IMR-90 (cell line): ENCODE measurements at regions not wholly inside any gene's neighbourhood (a gene's known extent, or its start where the extent isn't known, plus 50 kb on each side); places are given as distances from the start of the nearest gene placed in this dataset.
A peak's percentile ranks its signal among the peaks of the same experiment; 100 is the strongest.

Experiments
- ATAC-seq: fragments of 200-7000 bp; cut with Tn5 transposase; 2 replicates; pipeline ENCODE4 v1.9.1; 2020; ENCODE audit warnings: low read depth, mild to moderate bottlenecking, moderate library complexity
- BruUV-seq: library from RNA; stranded (reverse); fragments of 400-500 nt; replicated peaks from 2 replicates; lab custom pipeline; 2021; lab: Mats Ljungman, UMichigan
- CTCF ChIA-PET: fragments of 300-600 bp; formaldehyde crosslinking; extraction: SDS; loops from one replicate; lab custom pipeline; 2021; ENCODE audit warnings: antibody characterized with exemption; lab: Yijun Ruan, JAX
- POLR2A ChIA-PET: fragments of 300-600 bp; sonication (Branson Sonifier 250); formaldehyde crosslinking; loops from one replicate; lab custom pipeline; 2022; ENCODE audit warnings: antibody characterized with exemption; ENCODE audit not compliant: unreplicated experiment; lab: Charles Lee
- DNase-seq: peaks from one replicate; pipeline ENCODE4 v3.0.0; 2013
- H2AFZ ChIP-seq: replicated peaks from 2 replicates; pipeline ENCODE3; 2013; ENCODE audit warnings: low read length, mild to moderate bottlenecking; ENCODE audit not compliant: poor library complexity
- H2AK5ac ChIP-seq: 2 replicates; pipeline ENCODE4 v1.6.1; 2013; ENCODE audit warnings: low read depth, low read length, inconsistent platforms
- H2AK9ac ChIP-seq: replicated peaks from 2 replicates; pipeline ENCODE3; 2013; ENCODE audit warnings: mild to moderate bottlenecking, low read depth, low read length, moderate library complexity; ENCODE audit not compliant: poor library complexity
- H2BK120ac ChIP-seq: 2 replicates; pipeline ENCODE4 v1.6.1; 2013; ENCODE audit warnings: low read depth, low read length, inconsistent platforms
- H2BK15ac ChIP-seq: 3 replicates; pipeline ENCODE4 v1.6.1; 2013; ENCODE audit warnings: low read depth, low read length, inconsistent platforms
- H2BK20ac ChIP-seq: 2 replicates; pipeline ENCODE4 v1.6.1; 2013; ENCODE audit warnings: low read depth, mild to moderate bottlenecking, inconsistent platforms, low read length, moderate library complexity
- H2BK5ac ChIP-seq: 2 replicates; pipeline ENCODE4 v1.6.1; 2013; ENCODE audit warnings: mild to moderate bottlenecking, low read depth, low read length, inconsistent platforms; ENCODE audit not compliant: poor library complexity, severe bottlenecking
- H3K14ac ChIP-seq: replicated peaks from 2 replicates; pipeline ENCODE4 v1.6.1; 2013; ENCODE audit warnings: low read depth, low read length, inconsistent platforms
- H3K18ac ChIP-seq: 2 replicates; pipeline ENCODE4 v1.6.1; 2013; ENCODE audit warnings: low read depth, low read length, control low read depth
- H3K23ac ChIP-seq: 2 replicates; pipeline ENCODE4 v1.6.1; 2013; ENCODE audit warnings: low read depth, low read length, inconsistent platforms
- H3K27ac ChIP-seq: 2 replicates; pipeline ENCODE4 v1.5.1; 2013; ENCODE audit warnings: mild to moderate bottlenecking, control low read depth, low read length; ENCODE audit not compliant: insufficient read depth
- H3K27me3 ChIP-seq: 2 replicates; pipeline ENCODE4 v1.6.1; 2013; ENCODE audit warnings: low read length; ENCODE audit not compliant: control insufficient read depth, insufficient read depth
- H3K36me3 ChIP-seq: 2 replicates; pipeline ENCODE4 v1.6.1; 2013; ENCODE audit warnings: low read length, mixed read lengths; ENCODE audit not compliant: control insufficient read depth, insufficient read depth
- H3K4ac ChIP-seq: 2 replicates; pipeline ENCODE4 v1.6.1; 2013; ENCODE audit warnings: low read depth, low read length, inconsistent platforms
- H3K4me1 ChIP-seq: 2 replicates; pipeline ENCODE4 v1.6.1; 2013; ENCODE audit warnings: low read length, mixed read lengths; ENCODE audit not compliant: control insufficient read depth, insufficient read depth
- H3K4me2 ChIP-seq: 2 replicates; pipeline ENCODE4 v1.6.1; 2013; ENCODE audit warnings: low read depth, mild to moderate bottlenecking, control low read depth, low read length, moderate library complexity
- H3K4me3 ChIP-seq: 2 replicates; pipeline ENCODE4 v1.5.1; 2013; ENCODE audit warnings: low read depth, mild to moderate bottlenecking, control low read depth, low read length, moderate library complexity; ENCODE audit not compliant: insufficient read depth
- H3K56ac ChIP-seq: 2 replicates; pipeline ENCODE4 v1.6.1; 2013; ENCODE audit warnings: low read length, inconsistent platforms; ENCODE audit not compliant: insufficient read depth; ENCODE audit errors: extremely low read depth
- H3K79me1 ChIP-seq, 2 experiments: 2 replicates each; pipeline ENCODE4 v1.6.1; 2013; ENCODE audit warnings: low read length in 2 of 2, inconsistent platforms in 1 of 2, low read depth in 1 of 2
- H3K9ac ChIP-seq: 2 replicates; pipeline ENCODE4 v1.6.1; 2013; ENCODE audit warnings: low read depth, low read length, control low read depth
- H3K9me1 ChIP-seq: 2 replicates; pipeline ENCODE4 v1.6.1; 2013; ENCODE audit warnings: low read length, inconsistent platforms; ENCODE audit not compliant: insufficient read depth
- H3K9me3 ChIP-seq: 2 replicates; pipeline ENCODE4 v1.6.1; 2013; ENCODE audit warnings: low read length; ENCODE audit not compliant: control insufficient read depth, insufficient read depth
- H4K20me1 ChIP-seq: 2 replicates; pipeline ENCODE4 v1.6.1; 2013; ENCODE audit warnings: low read length, inconsistent platforms; ENCODE audit not compliant: insufficient read depth
- H4K5ac ChIP-seq: 2 replicates; pipeline ENCODE4 v1.6.1; 2013; ENCODE audit warnings: mild to moderate bottlenecking, low read depth, low read length, control low read depth
- H4K8ac ChIP-seq, 2 experiments: 2 replicates each; pipeline ENCODE4 v1.6.1; 2013; ENCODE audit warnings: low read depth in 2 of 2, low read length in 2 of 2, control low read depth in 1 of 2, inconsistent platforms in 1 of 2
- H4K91ac ChIP-seq: 2 replicates; pipeline ENCODE4 v1.6.1; 2013; ENCODE audit warnings: low read depth, low read length, inconsistent platforms; ENCODE audit not compliant: insufficient read depth
- BHLHE40 ChIP-seq: fragments of 150-350 bp; IDR thresholded peaks from 2 replicates; pipeline ENCODE4 v1.6.1; 2016; ENCODE audit warnings: mild to moderate bottlenecking, low read depth, low read length
- CEBPB ChIP-seq: IDR thresholded peaks from 2 replicates; pipeline ENCODE4 v1.6.1; 2012; ENCODE audit warnings: low read depth, low read length, improper control_type of control experiment
- CHD1 ChIP-seq: IDR thresholded peaks from 2 replicates; pipeline ENCODE4 v1.6.1; 2012; ENCODE audit warnings: low read depth, low read length, improper control_type of control experiment
- FOS ChIP-seq: fragments of 150-350 bp; IDR thresholded peaks from 2 replicates; pipeline ENCODE4 v1.6.1; 2016; ENCODE audit warnings: low read depth, low read length
- MAZ ChIP-seq: IDR thresholded peaks from 2 replicates; pipeline ENCODE4 v1.6.1; 2012; ENCODE audit warnings: low read depth, mild to moderate bottlenecking, low read length, improper control_type of control experiment, moderate library complexity, borderline replicate concordance
- MXI1 ChIP-seq: IDR thresholded peaks from 2 replicates; pipeline ENCODE4 v1.6.1; 2012; ENCODE audit warnings: low read depth, mild to moderate bottlenecking, low read length, moderate library complexity, borderline replicate concordance
- RAD21 ChIP-seq: IDR thresholded peaks from 2 replicates; pipeline ENCODE4 v1.6.1; 2012; ENCODE audit warnings: low read length, improper control_type of control experiment
- RCOR1 ChIP-seq: IDR thresholded peaks from 2 replicates; pipeline ENCODE4 v1.6.1; 2012; ENCODE audit warnings: mild to moderate bottlenecking, low read length, improper control_type of control experiment; ENCODE audit not compliant: insufficient replicate concordance
- RFX5 ChIP-seq: IDR thresholded peaks from 2 replicates; pipeline ENCODE4 v1.8.0; 2012; ENCODE audit warnings: low read depth, mild to moderate bottlenecking, low read length, moderate library complexity
- SMC3 ChIP-seq: fragments of 150-350 bp; IDR thresholded peaks from 2 replicates; pipeline ENCODE4 v1.6.1; 2016; ENCODE audit warnings: low read depth, mild to moderate bottlenecking, antibody characterized with exemption, low read length, moderate library complexity
- USF2 ChIP-seq: fragments of 150-350 bp; IDR thresholded peaks from 2 replicates; pipeline ENCODE4 v1.6.1; 2017; ENCODE audit warnings: mild to moderate bottlenecking, antibody characterized with exemption, low read length, low read depth
- WGBS, 2 experiments: methylation state at CpG; one replicate each; pipeline versions ENCODE4 v1.1.5 to v1.1.7; 2013; ENCODE audit warnings: missing lambda C conversion rate in 2 of 2; ENCODE audit not compliant: insufficient read length in 1 of 2; ENCODE audit errors: extremely low coverage in 2 of 2; 5-methylcytosine and 5-hydroxymethylcytosine counted together
- dilution Hi-C: fragments of 300-500 bp; cut with HindIII; formaldehyde crosslinking; loops from one replicate; pipeline ENCODE4 v1.14.3; 2018; ENCODE audit warnings: low sequenced_read_pairs; ENCODE audit not compliant: unreplicated experiment
- in situ Hi-C: fragments of 300-500 bp; cut with MboI; formaldehyde crosslinking; loops from 3 replicates; pipeline ENCODE4 v1.14.3; 2019; ENCODE audit warnings: low sequenced_read_pairs, inconsistent platforms, mixed read lengths
- intact Hi-C: fragments of 100-400 bp; cut with micrococcal nuclease; formaldehyde crosslinking; loops from 2 replicates; pipeline ENCODE4 v1.10.0; 2022
- TF ChIP-seq, protein P1 (sequence below): conservative IDR thresholded peaks from 2 replicates; pipeline ENCODE4 v1.5.1; 2012; ENCODE audit warnings: mild to moderate bottlenecking, low read depth, low read length, improper control_type of control experiment
- TF ChIP-seq, protein P2 (sequence below): fragments of 150-350 bp; IDR thresholded peaks from 2 replicates; pipeline ENCODE4 v1.6.1; 2016; ENCODE audit warnings: low read depth, mild to moderate bottlenecking, low read length, moderate library complexity, borderline replicate concordance

DNA sequence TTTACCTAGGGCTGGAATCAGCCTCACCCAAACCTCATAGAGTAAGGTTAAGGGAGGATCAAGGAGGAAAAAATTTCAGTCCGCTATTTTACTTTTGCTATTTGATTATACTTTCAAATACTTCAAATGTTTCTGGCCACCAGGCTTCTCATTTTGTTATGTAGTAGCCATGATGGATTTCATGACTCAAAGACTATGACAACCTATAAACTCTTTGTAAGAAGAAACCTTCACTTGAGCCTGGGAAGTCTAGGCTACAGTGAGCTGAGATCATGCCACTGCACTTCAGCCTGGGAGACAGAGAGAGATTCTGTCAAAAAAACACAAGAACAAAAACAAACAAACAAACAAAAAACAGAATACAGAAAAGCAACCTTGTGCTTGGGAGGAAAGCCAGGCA lies 293.6 kb upstream of the TNC start:
- Histone ChIP-seq H2BK20ac (peak overlapping the region; percentile 48; the same call in 1 of the 2 replicates), H3K9me3 (no peaks in the 10 kb centered on the region; the same call in 1 of the 2 replicates), H3K4me1 (peaks cover 12% of the 10 kb centered on the region), H2BK15ac (peak overlapping the region; percentile 63), H3K56ac (peak overlapping the region; percentile 24; the same call in 1 of the 2 replicates), H3K23ac (peak overlapping the region; percentile 6; the same call in 1 of the 2 replicates), H3K4me3 (no peak overlapping the region), H3K79me1 (no peaks in the 10 kb centered on the region), H3K18ac (peak overlapping the region; percentile 86; the same call in 1 of the 2 replicates), H4K8ac (peak overlapping the region; percentile 16 to 44; a peak in 2 of 4 replicates), H4K5ac (peak overlapping the region; percentile 70; the same call in 1 of the 2 replicates), H3K36me3 (no peaks in the 10 kb centered on the region), H3K9me1 (0 out of 2 replicates have a peak, but pooled peaks cover 4% of the 10 kb centered on the region), H2AK9ac (no peak overlapping the region), H3K4ac (peak overlapping the region; percentile 17), H2AFZ (no peak overlapping the region), H3K27ac (peak overlapping the region; percentile 86), H3K4me2 (peak overlapping the region; percentile 84), H3K14ac (peak overlapping the region; percentile 77), H3K9ac (no peak overlapping the region; the same call in 1 of the 2 replicates), H2BK120ac (peak overlapping the region; percentile 59; the same call in 1 of the 2 replicates), H2AK5ac (0 out of 2 replicates have a peak overlapping the region, but pooled peaks have one; percentile 10), H3K27me3 (no peaks in the 10 kb centered on the region), H4K91ac (peak overlapping the region; percentile 68), H4K20me1 (no peaks in the 10 kb centered on the region), H2BK5ac (peak overlapping the region; percentile 92)
- ChIA-PET POLR2A (no interaction called here), CTCF (interaction anchor here (1.4 kb wide), 1 partner anchor 10 kb away, joined by 3 read pairs; no protein-coding TSS in a partner anchor)
- dilution Hi-C loops, result no loop called here
- BruUV-seq, result no TSS peak
- WGBS, 2 experiments, result no CpG with 5 or more reads among the region's 1 CpG
- intact Hi-C loops, result no loop called here
- in situ Hi-C loops, result no loop called here
- TF ChIP-seq MAZ, result no peak
- no peak for TF ChIP-seq RAD21
- TF ChIP-seq RFX5, result no peak
- no peak for TF ChIP-seq CEBPB
- TF ChIP-seq, protein P1, sequence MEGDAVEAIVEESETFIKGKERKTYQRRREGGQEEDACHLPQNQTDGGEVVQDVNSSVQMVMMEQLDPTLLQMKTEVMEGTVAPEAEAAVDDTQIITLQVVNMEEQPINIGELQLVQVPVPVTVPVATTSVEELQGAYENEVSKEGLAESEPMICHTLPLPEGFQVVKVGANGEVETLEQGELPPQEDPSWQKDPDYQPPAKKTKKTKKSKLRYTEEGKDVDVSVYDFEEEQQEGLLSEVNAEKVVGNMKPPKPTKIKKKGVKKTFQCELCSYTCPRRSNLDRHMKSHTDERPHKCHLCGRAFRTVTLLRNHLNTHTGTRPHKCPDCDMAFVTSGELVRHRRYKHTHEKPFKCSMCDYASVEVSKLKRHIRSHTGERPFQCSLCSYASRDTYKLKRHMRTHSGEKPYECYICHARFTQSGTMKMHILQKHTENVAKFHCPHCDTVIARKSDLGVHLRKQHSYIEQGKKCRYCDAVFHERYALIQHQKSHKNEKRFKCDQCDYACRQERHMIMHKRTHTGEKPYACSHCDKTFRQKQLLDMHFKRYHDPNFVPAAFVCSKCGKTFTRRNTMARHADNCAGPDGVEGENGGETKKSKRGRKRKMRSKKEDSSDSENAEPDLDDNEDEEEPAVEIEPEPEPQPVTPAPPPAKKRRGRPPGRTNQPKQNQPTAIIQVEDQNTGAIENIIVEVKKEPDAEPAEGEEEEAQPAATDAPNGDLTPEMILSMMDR, result no peak
- TF ChIP-seq, protein P2, sequence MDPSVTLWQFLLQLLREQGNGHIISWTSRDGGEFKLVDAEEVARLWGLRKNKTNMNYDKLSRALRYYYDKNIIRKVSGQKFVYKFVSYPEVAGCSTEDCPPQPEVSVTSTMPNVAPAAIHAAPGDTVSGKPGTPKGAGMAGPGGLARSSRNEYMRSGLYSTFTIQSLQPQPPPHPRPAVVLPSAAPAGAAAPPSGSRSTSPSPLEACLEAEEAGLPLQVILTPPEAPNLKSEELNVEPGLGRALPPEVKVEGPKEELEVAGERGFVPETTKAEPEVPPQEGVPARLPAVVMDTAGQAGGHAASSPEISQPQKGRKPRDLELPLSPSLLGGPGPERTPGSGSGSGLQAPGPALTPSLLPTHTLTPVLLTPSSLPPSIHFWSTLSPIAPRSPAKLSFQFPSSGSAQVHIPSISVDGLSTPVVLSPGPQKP, result no peak
- TF ChIP-seq CHD1, result no peak
- no peak for TF ChIP-seq SMC3
- TF ChIP-seq FOS, result no peak
- no peak for TF ChIP-seq USF2
- no peak for TF ChIP-seq BHLHE40
- no peak for TF ChIP-seq MXI1
- no peak for TF ChIP-seq RCOR1
- ATAC-seq (peak; percentile 76), DNase-seq (peak; percentile 75)
